ENCODE measurements at regions not wholly inside any gene's neighbourhood (a gene's known extent, or its start where the extent isn't known, plus 50 kb on each side); places are given as distances from the start of the nearest gene placed in this dataset.

- no peak for FAIRE-seq
- no peak for DNase-seq (ENCODE audit: low spot score in 2 of 2)
These were observed 844.3 kb downstream of the GALC start for GRCh38 chr14:87148655-87149054.

GRCh38 chr14:87142551-87143211 lies 850.3 kb downstream of the GALC start:
- FAIRE-seq = no peak
- DNase-seq (ENCODE audit: low spot score in 2 of 2) = no peak

GRCh38 chr14:87141801-87142200 lies 851.2 kb downstream of the GALC start:
- DNase-seq (ENCODE audit: low spot score in 2 of 2) (no peak), FAIRE-seq (no peak)

- DNase-seq (ENCODE audit: low spot score in 2 of 2) (no peak), FAIRE-seq (no peak)
These were observed 853.7 kb downstream of the GALC start for GRCh38 chr14:87139299-87139698.

- no peak for FAIRE-seq
- no peak for DNase-seq (ENCODE audit: low spot score in 2 of 2)
These were observed 859.7 kb downstream of the GALC start for GRCh38 chr14:87133073-87133801.

- no peak for DNase-seq (ENCODE audit: low spot score in 2 of 2)
- FAIRE-seq = no peak
These were observed 861.1 kb downstream of the GALC start for GRCh38 chr14:87131879-87132278.

- DNase-seq (ENCODE audit: low spot score in 2 of 2) (no peak), FAIRE-seq (no peak)
These were observed 870.8 kb downstream of the GALC start for GRCh38 chr14:87122166-87122565.

- no peak for FAIRE-seq
- no peak for DNase-seq (ENCODE audit: low spot score in 2 of 2)
These were observed 871.3 kb downstream of the GALC start for GRCh38 chr14:87121716-87122115.

- FAIRE-seq = no peak
- no peak for DNase-seq (ENCODE audit: low spot score in 2 of 2)
These were observed 877.7 kb downstream of the GALC start for GRCh38 chr14:87115234-87115633.

- no peak for DNase-seq (ENCODE audit: low spot score in 2 of 2)
- FAIRE-seq = no peak
These were observed 879.7 kb downstream of the GALC start for GRCh38 chr14:87113286-87113685.

- FAIRE-seq = no peak
- no peak for DNase-seq (ENCODE audit: low spot score in 2 of 2)
These were observed 881.2 kb downstream of the GALC start for GRCh38 chr14:87111741-87112140.

- FAIRE-seq = no peak
These were observed 881.9 kb downstream of the GALC start for GRCh38 chr14:87111126-87111525.

GRCh38 chr14:87109271-87109670 lies 883.7 kb downstream of the GALC start:
- FAIRE-seq (no peak), DNase-seq (ENCODE audit: low spot score in 2 of 2) (no peak)

More at GRCh38 chr14:87111126-87111525, 881.9 kb downstream of the GALC start:
- no peak for DNase-seq (ENCODE audit: low spot score in 2 of 2)

- DNase-seq (ENCODE audit: low spot score in 2 of 2) = no peak
- FAIRE-seq = no peak
These were observed 884.3 kb downstream of the GALC start for GRCh38 chr14:87108726-87109125.

GRCh38 chr14:87102811-87103378 lies 890.1 kb downstream of the GALC start:
- FAIRE-seq (no peak), DNase-seq (ENCODE audit: low spot score in 2 of 2) (no peak)

GRCh38 chr14:87097015-87097414 lies 896.0 kb downstream of the GALC start:
- DNase-seq (ENCODE audit: low spot score in 2 of 2) (no peak), FAIRE-seq (no peak)

GRCh38 chr14:87094913-87095312 lies 898.1 kb downstream of the GALC start:
- no peak for DNase-seq (ENCODE audit: low spot score in 2 of 2)
- FAIRE-seq = no peak

- FAIRE-seq = no peak
- DNase-seq (ENCODE audit: low spot score in 2 of 2) = no peak
These were observed 904.4 kb downstream of the GALC start for GRCh38 chr14:87088588-87088987.

- DNase-seq (ENCODE audit: low spot score in 2 of 2) (no peak), FAIRE-seq (no peak)
These were observed 905.1 kb downstream of the GALC start for GRCh38 chr14:87087881-87088280.

- DNase-seq (ENCODE audit: low spot score in 2 of 2) = no peak
- no peak for FAIRE-seq
These were observed 908.1 kb downstream of the GALC start for GRCh38 chr14:87084908-87085307.

GRCh38 chr14:87082917-87083316 lies 910.1 kb downstream of the GALC start:
- no peak for FAIRE-seq
- DNase-seq (ENCODE audit: low spot score in 2 of 2) = no peak

- no peak for DNase-seq (ENCODE audit: low spot score in 2 of 2)
- FAIRE-seq = no peak
These were observed 912.0 kb downstream of the GALC start for GRCh38 chr14:87081004-87081403.

Measured in frontal cortex (tissue), 3 donors.